ENCODE measurements at regions not wholly inside any gene's neighbourhood (a gene's known extent, or its start where the extent isn't known, plus 50 kb on each side); places are given as distances from the start of the nearest gene placed in this dataset.

GRCh38 chr15:31842532-31843195 is 187.7 kb upstream of the CHRNA7 start:
- TF ChIP-seq CTCF (IDR thresholded peaks at IDR 0.05) (no peak), POLR2A (IDR thresholded peaks at IDR 0.05) (no peak)

Data from thyroid gland (tissue), 4 donors.